Right lobe of liver (tissue), 6 donors: ENCODE measurements at regions not wholly inside any gene's neighbourhood (a gene's known extent, or its start where the extent isn't known, plus 50 kb on each side); places are given as distances from the start of the nearest gene placed in this dataset.

Source experiments
- ATAC-seq, 4 donors: fragments of 200-7000 bp; cut with Tn5 transposase; one replicate each; pipeline ENCODE4 v1.9.1; 2020; ENCODE audit warnings: mild to moderate bottlenecking in 4 of 4, moderate library complexity in 4 of 4
- DNase-seq, 3 donors: peaks; one replicate each; pipeline ENCODE4 v3.0.0-alpha.2; 2020
- H3K27ac ChIP-seq, 3 donors: fragments of 200-600 bp; one replicate each; pipeline ENCODE4 v1.8.0; 2022
- H3K27me3 ChIP-seq, 2 donors: fragments of 200-600 bp; one replicate each; pipeline ENCODE4 v1.8.0; 2022
- H3K36me3 ChIP-seq, 4 donors: fragments of 200-600 bp; sonication (generic) in 1 of 4; one replicate each; pipeline versions ENCODE4 v1.5.1 to v1.8.0; 2017 to 2022; ENCODE audit warnings: control low read depth in 1 of 4
- H3K4me1 ChIP-seq, 4 donors: fragments of 200-600 bp; sonication (generic) in 1 of 4; one replicate each; pipeline versions ENCODE4 v1.5.1 to v1.8.0; 2017 to 2022; ENCODE audit warnings: control low read depth in 1 of 4
- H3K4me3 ChIP-seq, 3 donors: fragments of 200-600 bp; one replicate each; pipeline ENCODE4 v1.8.0; 2022
- H3K9me3 ChIP-seq, 4 donors: fragments of 200-600 bp; sonication (generic) in 1 of 4; one replicate each; pipeline versions ENCODE4 v1.5.1 to v1.8.0; 2017 to 2022; ENCODE audit warnings: control low read depth in 1 of 4
- POLR2A ChIP-seq: fragments of 450-650 bp; IDR thresholded peaks from one replicate; pipeline ENCODE4 v1.6.1; 2017; ENCODE audit warnings: antibody characterized with exemption, mild to moderate bottlenecking
- WGBS: methylation state at CpG from one replicate; pipeline ENCODE4 v1.1.6; 2018; ENCODE audit warnings: low coverage, low lambda C conversion rate; ENCODE audit not compliant: insufficient coverage; ENCODE audit errors: missing lambda C conversion rate; 5-methylcytosine and 5-hydroxymethylcytosine counted together
- intact Hi-C, 2 donors: fragments of 100-400 bp; cut with DNase I; formaldehyde crosslinking; loops; one replicate each; pipeline versions ENCODE4 v1.11.2 to v1.14.1; 2022
- TF ChIP-seq, protein P1 (sequence below), 4 donors: fragments of 200-600 bp in 3 of 4; fragments of 450-650 bp in 1 of 4; IDR thresholded peaks; one replicate each; pipeline versions ENCODE4 v1.5.1 to v1.8.0; 2016 to 2022; ENCODE audit warnings: antibody characterized with exemption in 4 of 4, mild to moderate bottlenecking in 2 of 4
- donor health status: DM: no; HTN: yes; CAD: no.
- donor health status: DM: no; HTN: no; CAD: no.
- donor health status: DM: no; HTN: no; CAD: no.
- donor health status: DM: no; HTN: yes; CAD: no.
- donor health status: DM: no; HTN: yes; CAD: no.

DNA sequence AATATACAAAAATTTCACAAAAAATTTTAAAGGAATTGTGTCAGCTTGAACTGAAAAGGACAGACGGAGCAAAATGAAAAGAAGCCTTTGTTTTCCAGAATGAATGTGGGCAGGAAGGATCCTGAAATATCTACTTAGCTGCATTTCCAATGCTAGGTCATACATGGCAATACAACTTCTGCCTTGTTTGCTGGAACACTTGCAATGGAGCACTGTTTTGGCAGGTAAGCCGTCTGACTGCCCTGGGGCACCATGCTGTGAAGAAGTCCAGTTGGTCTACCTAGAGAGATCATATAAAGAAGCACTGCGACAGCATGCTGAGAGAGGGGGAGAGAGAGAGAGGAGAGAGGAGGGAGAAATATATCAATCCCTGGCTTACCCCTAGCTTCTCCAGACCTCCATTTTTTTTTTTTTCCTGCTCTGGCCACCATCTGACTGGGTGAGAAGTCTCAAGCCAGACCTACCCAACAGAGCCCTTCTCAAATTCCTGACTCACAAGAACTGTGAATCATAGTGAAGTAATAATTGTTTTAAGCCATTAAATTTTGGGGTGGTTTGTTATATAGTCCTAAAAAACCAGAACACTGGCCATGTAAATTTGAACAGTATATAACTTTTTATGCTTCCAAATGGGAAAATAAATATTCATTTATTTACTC is 97.1 kb upstream of the PRICKLE1 start:
- Histone ChIP-seq H3K9me3 (no peaks in the 10 kb centered on the region), H3K4me3 (no peak overlapping the region), H3K4me1 (no peaks in the 10 kb centered on the region), H3K27ac (no peak overlapping the region), H3K36me3 (no peaks in the 10 kb centered on the region), H3K27me3 (no peaks in the 10 kb centered on the region)
- ATAC-seq (no peak), DNase-seq (no peak)
- intact Hi-C loops, result no loop called here
- TF ChIP-seq POLR2A, result no peak
- TF ChIP-seq, protein P1, sequence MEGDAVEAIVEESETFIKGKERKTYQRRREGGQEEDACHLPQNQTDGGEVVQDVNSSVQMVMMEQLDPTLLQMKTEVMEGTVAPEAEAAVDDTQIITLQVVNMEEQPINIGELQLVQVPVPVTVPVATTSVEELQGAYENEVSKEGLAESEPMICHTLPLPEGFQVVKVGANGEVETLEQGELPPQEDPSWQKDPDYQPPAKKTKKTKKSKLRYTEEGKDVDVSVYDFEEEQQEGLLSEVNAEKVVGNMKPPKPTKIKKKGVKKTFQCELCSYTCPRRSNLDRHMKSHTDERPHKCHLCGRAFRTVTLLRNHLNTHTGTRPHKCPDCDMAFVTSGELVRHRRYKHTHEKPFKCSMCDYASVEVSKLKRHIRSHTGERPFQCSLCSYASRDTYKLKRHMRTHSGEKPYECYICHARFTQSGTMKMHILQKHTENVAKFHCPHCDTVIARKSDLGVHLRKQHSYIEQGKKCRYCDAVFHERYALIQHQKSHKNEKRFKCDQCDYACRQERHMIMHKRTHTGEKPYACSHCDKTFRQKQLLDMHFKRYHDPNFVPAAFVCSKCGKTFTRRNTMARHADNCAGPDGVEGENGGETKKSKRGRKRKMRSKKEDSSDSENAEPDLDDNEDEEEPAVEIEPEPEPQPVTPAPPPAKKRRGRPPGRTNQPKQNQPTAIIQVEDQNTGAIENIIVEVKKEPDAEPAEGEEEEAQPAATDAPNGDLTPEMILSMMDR (IDR thresholded peaks at IDR 0.05), result no peak
- WGBS, result 53% methylated on average over 3 of the region's 3 CpGs

GRCh38 chr12:42684802-42685071 is 95.2 kb upstream of the PRICKLE1 start:
- Histone ChIP-seq H3K27me3 (no peaks in the 10 kb centered on the region), H3K4me3 (no peak overlapping the region), H3K9me3 (no peaks in the 10 kb centered on the region), H3K4me1 (no peaks in the 10 kb centered on the region), H3K36me3 (no peaks in the 10 kb centered on the region), H3K27ac (no peak overlapping the region)
- 44% methylated on average over 1 of the region's 1 CpG for WGBS
- TF ChIP-seq POLR2A, result no peak
- TF ChIP-seq, protein P1 (IDR thresholded peaks at IDR 0.05), result no peak
- intact Hi-C loops, result no loop called here
- DNase-seq (no peak), ATAC-seq (no peak)

DNA sequence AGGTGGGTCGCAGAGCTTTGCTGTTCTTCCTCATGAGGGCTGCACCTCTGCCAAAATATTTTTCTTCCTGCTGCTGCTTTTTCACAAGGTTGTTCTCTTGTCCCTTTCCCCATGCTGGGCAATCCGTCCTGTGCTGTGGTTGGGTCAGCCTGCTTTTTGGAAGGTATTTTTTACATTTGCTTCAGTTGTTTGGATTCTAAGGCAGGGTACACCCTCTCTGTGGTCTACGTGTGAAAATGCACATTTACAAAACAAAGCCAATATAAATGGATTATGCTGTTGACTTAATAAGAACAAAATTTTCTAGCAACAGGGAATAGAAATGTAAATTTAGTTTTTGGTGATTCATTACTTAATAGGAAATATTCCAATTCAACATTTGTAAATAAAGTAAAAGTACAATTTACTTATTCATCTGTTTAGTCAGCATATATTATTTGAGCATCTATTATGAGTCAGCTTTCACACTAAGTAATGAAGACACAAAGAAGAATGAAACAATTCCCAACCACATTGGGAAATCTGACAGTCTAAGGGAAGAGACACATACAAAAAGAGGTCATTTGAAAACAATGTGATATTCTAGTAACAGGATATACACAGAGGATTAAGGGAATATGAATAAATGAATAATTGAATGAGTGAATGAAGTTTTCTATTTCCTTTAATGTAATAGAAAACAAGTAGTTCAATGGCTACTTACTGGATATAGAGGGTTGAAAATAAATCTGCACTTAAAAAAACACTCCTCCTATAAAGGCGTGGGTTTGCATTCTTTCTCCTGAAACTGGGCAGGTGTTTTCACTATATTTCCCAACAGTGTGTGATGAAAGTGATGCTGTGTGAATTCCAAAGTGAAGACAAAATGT is 94.6 kb upstream of the PRICKLE1 start:
- no peak for DNase-seq
- Histone ChIP-seq H3K27ac (no peak overlapping the region), H3K4me1 (no peaks in the 10 kb centered on the region), H3K9me3 (no peaks in the 10 kb centered on the region), H3K36me3 (no peaks in the 10 kb centered on the region), H3K4me3 (no peak overlapping the region), H3K27me3 (no peaks in the 10 kb centered on the region)
- WGBS, result 32% methylated on average over 4 of the region's 4 CpGs
- ATAC-seq, result no peak
- intact Hi-C loops, result no loop called here
- TF ChIP-seq, protein P1 (IDR thresholded peaks at IDR 0.05), result no peak
- TF ChIP-seq POLR2A, result no peak

GRCh38 chr12:42683266-42683665 is 93.7 kb upstream of the PRICKLE1 start:
- 40% methylated on average over 1 of the region's 1 CpG for WGBS
- Histone ChIP-seq H3K4me3 (no peak overlapping the region), H3K36me3 (no peaks in the 10 kb centered on the region), H3K9me3 (no peaks in the 10 kb centered on the region), H3K27me3 (no peaks in the 10 kb centered on the region), H3K4me1 (no peaks in the 10 kb centered on the region), H3K27ac (no peak overlapping the region)
- TF ChIP-seq, protein P1 (IDR thresholded peaks at IDR 0.05), result no peak
- no peak for TF ChIP-seq POLR2A
- DNase-seq (no peak), ATAC-seq (no peak)
- intact Hi-C loops, result no loop called here
